ENCODE measurements at regions not wholly inside any gene's neighbourhood (a gene's known extent, or its start where the extent isn't known, plus 50 kb on each side); places are given as distances from the start of the nearest gene placed in this dataset.

DNA sequence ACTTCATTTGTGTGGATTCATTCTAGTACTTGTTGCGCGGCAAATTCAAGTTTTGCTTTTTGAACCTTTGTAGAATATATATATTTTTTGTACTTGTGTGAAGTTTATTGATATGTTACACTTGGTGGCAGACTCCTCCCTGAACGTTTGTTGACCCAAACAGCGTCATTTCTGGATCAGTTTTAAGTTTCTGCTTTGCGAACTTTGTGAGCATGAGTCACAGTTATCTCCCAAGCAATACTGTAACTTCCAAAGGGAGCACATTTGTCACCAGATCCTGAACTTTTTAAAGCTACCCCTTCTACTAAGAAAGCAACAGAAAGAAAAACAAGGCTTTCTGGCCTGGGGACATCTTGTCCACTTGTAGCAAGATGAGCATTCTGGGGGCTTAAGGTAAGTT lies 74.8 kb upstream of the CACNA2D3 start:
- no peaks in the 10 kb centered on the region for H3K36me3 Mint-ChIP-seq (ENCODE audit: low read depth)
- Histone ChIP-seq H3K27ac (ENCODE audit: low read depth) (no peak overlapping the region), H3K9me2 (ENCODE audit: insufficient read depth) (peaks cover 7% of the 10 kb centered on the region; the same call in 1 of the 2 replicates), H3K27me3 (ENCODE audit: insufficient read depth) (no peaks in the 10 kb centered on the region), H3K79me2 (replicated peaks; ENCODE audit: insufficient read depth) (no peaks in the 10 kb centered on the region), H3K4me2 (no peak overlapping the region), H3F3A (replicated peaks; ENCODE audit: low read depth) (no peaks in the 10 kb centered on the region), H3K4me3 (no peak overlapping the region), H4K20me1 (replicated peaks; ENCODE audit: insufficient read depth) (no peaks in the 10 kb centered on the region), H3K4me1 (ENCODE audit: insufficient read depth) (peaks cover under 1% of the 10 kb centered on the region; the same call in 1 of the 2 replicates), H2AFZ (no peak overlapping the region), H3K36me3 (ENCODE audit: insufficient read depth) (no peaks in the 10 kb centered on the region)
- H3K27ac Mint-ChIP-seq: no peak overlapping the region
- TF ChIP-seq NANOG (IDR thresholded peaks at IDR 0.05; ENCODE audit: borderline replicate concordance) (no peak), ZNF114 (CRISPR knock-in tag; IDR thresholded peaks at IDR 0.05) (no peak), POLR2AphosphoS5 (IDR thresholded peaks at IDR 0.05; ENCODE audit: low read depth) (no peak)
- TF ChIP-seq, protein P1, sequence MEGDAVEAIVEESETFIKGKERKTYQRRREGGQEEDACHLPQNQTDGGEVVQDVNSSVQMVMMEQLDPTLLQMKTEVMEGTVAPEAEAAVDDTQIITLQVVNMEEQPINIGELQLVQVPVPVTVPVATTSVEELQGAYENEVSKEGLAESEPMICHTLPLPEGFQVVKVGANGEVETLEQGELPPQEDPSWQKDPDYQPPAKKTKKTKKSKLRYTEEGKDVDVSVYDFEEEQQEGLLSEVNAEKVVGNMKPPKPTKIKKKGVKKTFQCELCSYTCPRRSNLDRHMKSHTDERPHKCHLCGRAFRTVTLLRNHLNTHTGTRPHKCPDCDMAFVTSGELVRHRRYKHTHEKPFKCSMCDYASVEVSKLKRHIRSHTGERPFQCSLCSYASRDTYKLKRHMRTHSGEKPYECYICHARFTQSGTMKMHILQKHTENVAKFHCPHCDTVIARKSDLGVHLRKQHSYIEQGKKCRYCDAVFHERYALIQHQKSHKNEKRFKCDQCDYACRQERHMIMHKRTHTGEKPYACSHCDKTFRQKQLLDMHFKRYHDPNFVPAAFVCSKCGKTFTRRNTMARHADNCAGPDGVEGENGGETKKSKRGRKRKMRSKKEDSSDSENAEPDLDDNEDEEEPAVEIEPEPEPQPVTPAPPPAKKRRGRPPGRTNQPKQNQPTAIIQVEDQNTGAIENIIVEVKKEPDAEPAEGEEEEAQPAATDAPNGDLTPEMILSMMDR (conservative IDR thresholded peaks at IDR 0.05; ENCODE audit: low read depth in 2 of 2): no peak
- TF ChIP-seq, protein P2, sequence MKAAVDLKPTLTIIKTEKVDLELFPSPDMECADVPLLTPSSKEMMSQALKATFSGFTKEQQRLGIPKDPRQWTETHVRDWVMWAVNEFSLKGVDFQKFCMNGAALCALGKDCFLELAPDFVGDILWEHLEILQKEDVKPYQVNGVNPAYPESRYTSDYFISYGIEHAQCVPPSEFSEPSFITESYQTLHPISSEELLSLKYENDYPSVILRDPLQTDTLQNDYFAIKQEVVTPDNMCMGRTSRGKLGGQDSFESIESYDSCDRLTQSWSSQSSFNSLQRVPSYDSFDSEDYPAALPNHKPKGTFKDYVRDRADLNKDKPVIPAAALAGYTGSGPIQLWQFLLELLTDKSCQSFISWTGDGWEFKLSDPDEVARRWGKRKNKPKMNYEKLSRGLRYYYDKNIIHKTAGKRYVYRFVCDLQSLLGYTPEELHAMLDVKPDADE (IDR thresholded peaks at IDR 0.05): no peak
- TF ChIP-seq, protein P3, sequence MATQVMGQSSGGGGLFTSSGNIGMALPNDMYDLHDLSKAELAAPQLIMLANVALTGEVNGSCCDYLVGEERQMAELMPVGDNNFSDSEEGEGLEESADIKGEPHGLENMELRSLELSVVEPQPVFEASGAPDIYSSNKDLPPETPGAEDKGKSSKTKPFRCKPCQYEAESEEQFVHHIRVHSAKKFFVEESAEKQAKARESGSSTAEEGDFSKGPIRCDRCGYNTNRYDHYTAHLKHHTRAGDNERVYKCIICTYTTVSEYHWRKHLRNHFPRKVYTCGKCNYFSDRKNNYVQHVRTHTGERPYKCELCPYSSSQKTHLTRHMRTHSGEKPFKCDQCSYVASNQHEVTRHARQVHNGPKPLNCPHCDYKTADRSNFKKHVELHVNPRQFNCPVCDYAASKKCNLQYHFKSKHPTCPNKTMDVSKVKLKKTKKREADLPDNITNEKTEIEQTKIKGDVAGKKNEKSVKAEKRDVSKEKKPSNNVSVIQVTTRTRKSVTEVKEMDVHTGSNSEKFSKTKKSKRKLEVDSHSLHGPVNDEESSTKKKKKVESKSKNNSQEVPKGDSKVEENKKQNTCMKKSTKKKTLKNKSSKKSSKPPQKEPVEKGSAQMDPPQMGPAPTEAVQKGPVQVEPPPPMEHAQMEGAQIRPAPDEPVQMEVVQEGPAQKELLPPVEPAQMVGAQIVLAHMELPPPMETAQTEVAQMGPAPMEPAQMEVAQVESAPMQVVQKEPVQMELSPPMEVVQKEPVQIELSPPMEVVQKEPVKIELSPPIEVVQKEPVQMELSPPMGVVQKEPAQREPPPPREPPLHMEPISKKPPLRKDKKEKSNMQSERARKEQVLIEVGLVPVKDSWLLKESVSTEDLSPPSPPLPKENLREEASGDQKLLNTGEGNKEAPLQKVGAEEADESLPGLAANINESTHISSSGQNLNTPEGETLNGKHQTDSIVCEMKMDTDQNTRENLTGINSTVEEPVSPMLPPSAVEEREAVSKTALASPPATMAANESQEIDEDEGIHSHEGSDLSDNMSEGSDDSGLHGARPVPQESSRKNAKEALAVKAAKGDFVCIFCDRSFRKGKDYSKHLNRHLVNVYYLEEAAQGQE (IDR thresholded peaks at IDR 0.05; ENCODE audit: unreplicated experiment): no peak
- no peak overlapping the region for H3K4me3 Mint-ChIP-seq
- ATAC-seq (no peak), DNase-seq (ENCODE audit: low spot score) (no peak)
- H3K4me1 Mint-ChIP-seq: peaks cover 4% of the 10 kb centered on the region
- peaks cover 2% of the 10 kb centered on the region for H3K27me3 Mint-ChIP-seq (ENCODE audit: insufficient read depth, low read depth, poor library complexity)
- H3K9me3 Mint-ChIP-seq: no peaks in the 10 kb centered on the region

DNA sequence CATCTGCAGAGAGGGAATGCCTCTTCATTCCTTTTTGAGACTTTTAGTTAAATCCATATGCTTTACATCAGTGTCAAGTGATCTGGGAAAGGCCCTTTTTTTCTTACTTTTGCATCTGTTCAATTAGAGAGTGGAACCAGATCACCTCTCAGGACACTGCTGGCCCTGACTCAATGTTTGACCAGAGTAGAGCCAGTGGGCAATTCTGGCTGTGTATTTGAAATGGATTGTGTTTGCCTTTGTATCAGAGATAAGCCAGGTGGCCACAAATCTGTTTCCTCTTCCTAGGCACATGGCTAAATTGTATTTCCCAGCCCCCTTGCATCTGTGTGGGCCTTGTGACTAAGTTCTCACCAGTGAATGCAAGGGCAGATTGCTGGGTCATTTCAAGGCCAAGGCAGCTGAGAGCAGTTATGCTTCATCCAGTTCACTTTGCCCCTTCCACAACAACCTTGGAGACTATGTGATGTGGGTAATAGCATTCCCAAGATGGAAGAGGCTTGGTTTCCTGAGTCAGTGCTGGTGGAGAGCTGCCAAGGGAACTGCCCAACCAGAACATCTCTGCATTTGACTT lies 75.6 kb upstream of the CACNA2D3 start:
- Histone ChIP-seq H4K20me1 (replicated peaks; ENCODE audit: insufficient read depth) (no peaks in the 10 kb centered on the region), H3K4me3 (no peak overlapping the region), H3K4me2 (no peak overlapping the region), H3K79me2 (replicated peaks; ENCODE audit: insufficient read depth) (no peaks in the 10 kb centered on the region), H3K27ac (ENCODE audit: low read depth) (no peak overlapping the region), H2AFZ (no peak overlapping the region), H3F3A (replicated peaks; ENCODE audit: low read depth) (no peaks in the 10 kb centered on the region), H3K36me3 (ENCODE audit: insufficient read depth) (no peaks in the 10 kb centered on the region), H3K27me3 (ENCODE audit: insufficient read depth) (no peaks in the 10 kb centered on the region), H3K9me2 (ENCODE audit: insufficient read depth) (peaks cover 7% of the 10 kb centered on the region), H3K4me1 (ENCODE audit: insufficient read depth) (peaks cover 5% of the 10 kb centered on the region; the same call in 1 of the 2 replicates)
- ATAC-seq (no peak), DNase-seq (ENCODE audit: low spot score) (no peak)
- no peaks in the 10 kb centered on the region for H3K36me3 Mint-ChIP-seq (ENCODE audit: low read depth)
- peaks cover 2% of the 10 kb centered on the region for H3K27me3 Mint-ChIP-seq (ENCODE audit: insufficient read depth, low read depth, poor library complexity)
- peaks cover 9% of the 10 kb centered on the region for H3K4me1 Mint-ChIP-seq
- H3K27ac Mint-ChIP-seq: no peak overlapping the region
- H3K4me3 Mint-ChIP-seq: no peak overlapping the region
- H3K9me3 Mint-ChIP-seq: no peaks in the 10 kb centered on the region
- TF ChIP-seq, protein P1 (conservative IDR thresholded peaks at IDR 0.05; ENCODE audit: low read depth in 2 of 2): no peak
- TF ChIP-seq ZNF114 (CRISPR knock-in tag; IDR thresholded peaks at IDR 0.05) (no peak), ZNF331 (CRISPR knock-in tag; IDR thresholded peaks at IDR 0.05; ENCODE audit: low read depth) (no peak), POLR2AphosphoS5 (IDR thresholded peaks at IDR 0.05; ENCODE audit: low read depth) (no peak), JUNB (IDR thresholded peaks at IDR 0.05; ENCODE audit: unreplicated experiment) (no peak), EZH2 (IDR thresholded peaks at IDR 0.05; ENCODE audit: low read depth, unreplicated experiment) (no peak)
- TF ChIP-seq, protein P2 (IDR thresholded peaks at IDR 0.05): no peak
